Esophagus squamous epithelium (tissue), 5 donors: ENCODE measurements at regions not wholly inside any gene's neighbourhood (a gene's known extent, or its start where the extent isn't known, plus 50 kb on each side); places are given as distances from the start of the nearest gene placed in this dataset.
A peak's percentile ranks its signal among the peaks of the same experiment; 100 is the strongest.

Experiments
- DNase-seq: peaks from one replicate; lab custom pipeline; 2025; lab: John Stamatoyannopoulos, UW
- H3K27ac ChIP-seq, 4 donors: fragments of 200-600 bp; sonication (generic); one replicate each; pipeline ENCODE4 v1.5.1; 2016 to 2019; ENCODE audit warnings: mild to moderate bottlenecking in 1 of 4
- H3K27me3 ChIP-seq, 4 donors: fragments of 200-600 bp; sonication (generic); 1 replicate in 3 of 4; 2 replicates in 1 of 4; pipeline versions ENCODE4 v1.5.1 to v1.6.0; 2017 to 2021; ENCODE audit warnings: antibody characterized with exemption in 1 of 4
- H3K36me3 ChIP-seq, 3 donors: fragments of 200-600 bp; sonication (generic); one replicate each; pipeline ENCODE4 v1.5.1; 2016 to 2019
- H3K4me1 ChIP-seq, 3 donors: fragments of 200-600 bp; sonication (generic); one replicate each; pipeline ENCODE4 v1.5.1; 2017 to 2019
- H3K4me3 ChIP-seq, 4 donors: fragments of 200-600 bp; sonication (generic); 1 replicate in 3 of 4; 2 replicates in 1 of 4; pipeline ENCODE4 v1.5.1; 2016 to 2019; ENCODE audit warnings: mild to moderate bottlenecking in 2 of 4, moderate library complexity in 1 of 4
- H3K9me3 ChIP-seq, 3 donors: fragments of 200-600 bp; sonication (generic); one replicate each; pipeline ENCODE4 v1.5.1; 2016 to 2019
- CTCF ChIP-seq, 6 experiments: fragments of 450-650 bp in 4 of 6; fragments of 200-600 bp in 2 of 6; sonication (generic) in 2 of 6; IDR thresholded peaks; one replicate each; pipeline ENCODE4 v1.5.1; 2016 to 2019; ENCODE audit warnings: antibody characterized with exemption in 6 of 6, mild to moderate bottlenecking in 4 of 6, moderate library complexity in 4 of 6
- POLR2A ChIP-seq, 4 donors: fragments of 450-650 bp; IDR thresholded peaks; one replicate each; pipeline ENCODE4 v1.6.1; 2017; ENCODE audit warnings: antibody characterized with exemption in 4 of 4, mild to moderate bottlenecking in 4 of 4, moderate library complexity in 3 of 4
- WGBS, 2 donors: methylation state at CpG; one replicate each; pipeline ENCODE4 v1.1.5; 2018; 5-methylcytosine and 5-hydroxymethylcytosine counted together
- intact Hi-C: fragments of 100-400 bp; cut with DNase I; formaldehyde crosslinking; loops from one replicate; pipeline ENCODE4 v1.15.0; 2022
- donor health status: DM: yes; HTN: yes; CAD: no.

GRCh38 chr2:154608438-154608837, 90.1 kb upstream of the KCNJ3 start:
- Histone ChIP-seq H3K4me1 (no peaks in the 10 kb centered on the region), H3K36me3 (no peaks in the 10 kb centered on the region), H3K27me3 (no peaks in the 10 kb centered on the region), H3K9me3 (no peaks in the 10 kb centered on the region), H3K4me3 (no peak overlapping the region), H3K27ac (no peak overlapping the region)
- intact Hi-C loops: no loop called here
- DNase-seq: no peak
- TF ChIP-seq CTCF (IDR thresholded peaks at IDR 0.05): no peak
- no peak for TF ChIP-seq POLR2A (IDR thresholded peaks at IDR 0.05)

- intact Hi-C loops: no loop called here
- H3K4me1 ChIP-seq: no peaks in the 10 kb centered on the region
- no peak overlapping the region for H3K27ac ChIP-seq
- H3K9me3 ChIP-seq: no peaks in the 10 kb centered on the region
- no peak overlapping the region for H3K4me3 ChIP-seq
- no peak for DNase-seq
- H3K27me3 ChIP-seq: no peaks in the 10 kb centered on the region
- TF ChIP-seq POLR2A (IDR thresholded peaks at IDR 0.05): no peak
- no peak for TF ChIP-seq CTCF (IDR thresholded peaks at IDR 0.05)
- no peaks in the 10 kb centered on the region for H3K36me3 ChIP-seq
These were observed 83.6 kb upstream of the KCNJ3 start for GRCh38 chr2:154614906-154615305.

- H3K9me3 ChIP-seq: no peaks in the 10 kb centered on the region
- intact Hi-C loops: no loop called here
- no peak overlapping the region for H3K27ac ChIP-seq
- no peaks in the 10 kb centered on the region for H3K36me3 ChIP-seq
- TF ChIP-seq POLR2A (IDR thresholded peaks at IDR 0.05) (no peak), CTCF (IDR thresholded peaks at IDR 0.05) (no peak)
- no peaks in the 10 kb centered on the region for H3K4me1 ChIP-seq
- no peaks in the 10 kb centered on the region for H3K27me3 ChIP-seq
- DNase-seq: no peak
- no peak overlapping the region for H3K4me3 ChIP-seq
- WGBS, 2 donors: 79 to 80% methylated on average over 10 to 14 of the region's 15 CpGs
These were observed 81.8 kb upstream of the KCNJ3 start for GRCh38 chr2:154616659-154617058.

- DNase-seq: no peak
- Histone ChIP-seq H3K27me3 (no peaks in the 10 kb centered on the region), H3K27ac (no peak overlapping the region), H3K4me1 (no peaks in the 10 kb centered on the region), H3K36me3 (no peaks in the 10 kb centered on the region), H3K9me3 (no peaks in the 10 kb centered on the region), H3K4me3 (no peak overlapping the region)
- 65 to 67% methylated on average over 5 of the region's 5 CpGs for WGBS, 2 donors
- no peak for TF ChIP-seq CTCF (IDR thresholded peaks at IDR 0.05)
- no peak for TF ChIP-seq POLR2A (IDR thresholded peaks at IDR 0.05)
- intact Hi-C loops: no loop called here
These were observed 78.0 kb upstream of the KCNJ3 start for GRCh38 chr2:154620471-154620870.

- 32 to 40% methylated on average over 3 of the region's 3 CpGs for WGBS, 2 donors
- no peak for DNase-seq
- Histone ChIP-seq H3K4me3 (no peak overlapping the region), H3K36me3 (no peaks in the 10 kb centered on the region), H3K27ac (no peak overlapping the region), H3K9me3 (no peaks in the 10 kb centered on the region), H3K4me1 (no peaks in the 10 kb centered on the region), H3K27me3 (no peaks in the 10 kb centered on the region)
- intact Hi-C loops: no loop called here
- TF ChIP-seq POLR2A (IDR thresholded peaks at IDR 0.05) (no peak), CTCF (IDR thresholded peaks at IDR 0.05) (peak in 2 of 6 experiments; percentile 31 to 47)
These were observed 74.7 kb upstream of the KCNJ3 start for GRCh38 chr2:154623819-154624218.
